Hematopoietic multipotent progenitor cell treated with erythropoietin and hydrocortisone succinate and interleukin-3 and kit ligand, for 4 days (in vitro differentiated cells): ENCODE measurements at regions not wholly inside any gene's neighbourhood (a gene's known extent, or its start where the extent isn't known, plus 50 kb on each side); places are given as distances from the start of the nearest gene placed in this dataset.

ENCODE experiments used
- DNase-seq: peaks from one replicate; pipeline ENCODE4 v3.0.0-alpha.2; 2015

DNA sequence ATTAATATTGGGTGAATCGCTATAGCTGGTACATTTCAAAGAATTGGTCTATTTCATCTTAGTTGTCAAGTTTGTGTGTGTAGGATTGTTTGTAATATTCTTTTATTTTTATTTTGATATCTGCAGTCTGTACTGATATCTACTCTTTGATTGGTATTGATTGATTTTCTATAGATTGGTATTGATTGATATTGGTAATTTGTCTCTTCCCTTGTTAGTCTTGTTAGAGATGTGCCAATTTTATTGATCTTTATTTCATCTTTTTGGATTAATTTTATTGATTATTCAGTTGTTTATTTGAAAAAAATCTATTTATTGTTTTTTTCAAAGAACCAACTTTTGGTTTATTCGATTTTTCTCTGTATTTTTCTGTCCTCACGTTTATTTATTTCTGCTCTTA is 61.4 kb downstream of the TM2D3 start:
- DNase-seq, result no peak

DNA sequence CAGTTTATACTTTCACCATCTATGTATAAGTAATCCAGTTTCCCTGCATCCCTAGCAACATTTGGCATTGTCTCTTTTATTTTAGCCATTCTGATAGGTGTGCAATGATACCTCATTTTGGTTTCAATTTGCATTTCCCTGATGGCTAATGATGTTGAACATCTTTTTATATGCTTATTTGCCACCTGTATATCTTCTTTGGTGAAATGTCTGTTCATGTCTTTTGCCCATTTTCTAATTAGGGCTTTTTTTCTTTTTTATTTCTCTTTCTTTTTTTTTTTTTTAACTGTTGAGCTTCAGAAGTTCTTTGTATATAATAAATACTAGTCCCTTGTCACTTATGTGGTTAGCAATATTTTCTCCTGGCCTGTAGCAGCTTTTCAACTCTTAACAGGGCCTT is 68.9 kb downstream of the TM2D3 start:
- no peak for DNase-seq

DNA sequence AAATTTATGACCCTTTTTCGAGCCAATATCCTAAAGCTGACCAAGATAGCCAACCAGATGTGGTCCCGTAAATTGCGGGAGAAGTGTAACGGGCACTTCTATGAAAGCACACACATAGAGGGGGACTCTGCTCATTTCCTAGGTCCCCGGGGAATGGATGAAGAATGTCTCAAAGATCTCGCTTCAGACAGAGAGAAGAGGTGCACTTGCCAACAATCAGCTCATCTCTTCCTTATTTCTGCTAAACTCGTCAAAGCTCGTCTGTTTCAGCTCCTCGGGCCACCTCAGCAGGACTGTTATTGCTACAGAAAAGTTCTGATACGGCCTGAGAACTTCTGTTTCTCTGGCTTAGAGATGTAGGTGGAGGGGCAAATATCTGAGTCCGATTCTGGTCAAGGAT is 71.8 kb downstream of the TM2D3 start:
- no peak for DNase-seq

DNA sequence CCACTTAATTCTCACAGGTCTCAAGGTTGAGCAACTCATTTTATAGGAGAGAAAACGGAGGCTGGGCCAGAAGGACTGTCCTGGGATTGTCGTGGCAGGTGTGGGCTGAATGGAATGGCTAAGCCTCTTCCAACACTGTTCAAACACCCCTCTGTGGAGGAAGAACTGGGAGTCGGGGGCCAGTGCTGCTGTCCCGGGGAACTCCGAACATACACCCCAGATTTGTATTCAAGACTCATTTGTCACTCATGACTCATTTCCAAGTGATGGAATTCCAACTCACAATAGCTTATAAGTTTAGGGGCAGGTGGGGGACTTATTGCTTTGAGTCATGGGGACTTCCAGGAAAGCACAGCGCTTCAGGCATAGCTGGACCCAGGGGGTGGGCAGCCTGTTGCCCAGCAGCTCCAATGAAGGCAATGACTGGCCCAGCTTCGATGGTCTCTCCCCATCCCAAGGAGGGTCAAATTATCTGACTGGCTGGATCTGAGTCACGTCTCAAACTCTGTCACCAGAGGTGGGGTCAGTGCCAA is 72.5 kb downstream of the TM2D3 start:
- no peak for DNase-seq

DNA sequence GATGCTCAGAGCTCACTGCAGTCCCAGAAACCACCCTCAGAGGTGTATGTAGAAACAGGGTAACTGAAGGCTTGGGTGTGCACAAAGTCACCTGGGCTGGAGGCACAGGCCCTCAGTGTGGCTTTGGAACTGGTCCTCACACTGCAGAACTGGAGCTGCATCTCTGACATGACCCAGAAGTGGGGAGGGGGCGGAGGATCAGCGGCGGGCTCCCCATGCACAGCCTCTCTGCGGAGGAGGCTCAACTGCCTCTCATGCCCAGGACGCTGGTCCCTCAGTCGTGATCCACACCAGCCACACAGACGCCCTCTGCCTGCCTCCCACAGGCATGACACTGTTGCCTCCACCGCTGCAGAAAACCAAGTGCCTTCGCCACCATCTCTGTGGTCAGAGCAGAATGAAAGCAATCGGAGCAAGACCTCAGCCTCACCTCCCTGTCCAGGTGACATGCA is 73.7 kb downstream of the TM2D3 start:
- DNase-seq, result peak; percentile 62

DNA sequence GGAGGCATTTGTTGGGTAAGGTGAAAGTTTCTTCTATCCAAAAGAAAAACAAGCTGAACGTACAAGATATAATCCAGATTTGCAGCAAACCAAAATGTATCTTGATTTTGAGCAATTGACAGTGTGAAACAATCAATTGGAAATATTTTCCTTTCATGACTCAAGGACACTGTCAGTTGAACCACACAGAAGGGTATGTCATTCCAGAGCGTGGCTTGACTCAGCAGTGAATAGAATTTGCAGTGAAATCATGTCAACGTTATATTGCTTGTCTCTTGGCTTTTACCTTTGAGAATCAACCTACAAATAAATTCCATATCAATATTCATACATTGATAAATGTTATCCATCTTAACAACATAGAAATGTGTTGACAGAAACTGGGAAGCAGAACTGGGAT is 78.2 kb downstream of the TM2D3 start:
- no peak for DNase-seq

DNA sequence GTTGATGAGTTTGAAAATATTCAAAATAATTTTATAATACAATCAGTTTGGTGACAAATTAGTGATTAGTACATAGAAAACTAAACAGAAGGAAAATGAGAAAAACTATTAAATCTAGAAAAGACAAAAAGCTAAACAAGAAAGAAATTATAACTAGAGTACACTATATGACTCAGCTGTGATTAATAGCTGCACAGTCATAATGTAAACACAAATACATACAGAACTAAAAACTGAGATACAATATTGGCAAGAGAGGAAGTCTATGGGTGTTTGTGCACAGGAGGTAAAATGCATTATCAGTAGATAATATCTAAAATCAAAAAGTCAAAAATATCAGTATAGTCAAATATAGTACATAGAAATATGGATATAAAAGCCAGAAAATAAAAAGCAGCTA is 80.7 kb upstream of the PCSK6 start:
- no peak for DNase-seq

DNA sequence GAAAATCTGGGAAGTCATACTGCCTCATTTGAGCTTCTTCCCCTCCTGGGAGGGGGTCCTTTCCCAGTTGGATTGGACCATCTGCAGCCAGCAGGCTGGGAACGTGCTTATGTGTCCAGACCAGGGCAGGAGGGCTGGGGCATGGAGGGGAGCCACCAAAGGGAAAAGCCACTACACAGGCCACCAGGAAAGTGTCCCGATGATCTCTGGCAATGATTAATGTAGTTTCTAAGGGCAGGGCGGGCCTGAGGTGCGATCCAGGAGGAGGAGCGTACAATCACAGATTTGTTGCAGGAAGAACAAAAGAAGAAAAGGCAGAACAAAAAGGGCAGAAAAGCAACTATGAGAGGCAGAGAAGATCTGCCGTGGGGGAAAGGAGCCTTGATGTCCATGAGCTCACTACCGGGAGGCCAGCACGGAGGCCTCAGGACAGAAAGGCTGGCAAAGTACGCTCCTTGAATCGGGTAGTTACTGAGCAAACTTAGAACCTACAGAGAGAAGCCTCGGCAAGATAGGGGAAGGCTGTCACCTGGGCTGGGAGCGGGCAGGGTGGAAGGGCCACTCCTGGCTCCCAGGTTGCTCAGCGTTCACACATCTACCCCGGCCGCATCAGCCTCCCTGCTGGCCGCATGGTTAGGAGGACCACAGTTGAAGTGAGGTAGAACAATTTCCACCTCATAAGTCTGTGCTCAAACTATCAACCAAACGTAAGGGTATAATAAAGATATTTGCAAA is 79.5 kb upstream of the PCSK6 start:
- no peak for DNase-seq

DNA sequence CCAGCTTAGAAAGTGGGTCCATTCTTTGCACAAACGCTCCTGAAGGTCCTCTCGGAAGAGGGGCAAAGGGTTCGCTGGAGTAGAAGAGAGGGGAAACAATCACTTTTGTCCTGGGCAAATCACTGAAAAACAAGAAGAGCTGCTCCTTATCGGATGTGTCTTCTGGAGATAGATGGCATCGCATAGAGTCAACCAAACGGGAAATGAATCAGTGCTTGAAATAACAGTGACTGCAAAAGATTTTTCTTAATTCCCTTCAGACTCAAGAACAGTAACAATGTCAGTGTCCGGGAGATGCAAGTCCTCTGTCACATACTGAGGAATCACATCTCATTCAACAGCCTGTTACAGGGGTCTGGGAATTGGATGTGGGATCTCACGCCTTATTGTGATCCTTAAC is 78.8 kb upstream of the PCSK6 start:
- no peak for DNase-seq

DNA sequence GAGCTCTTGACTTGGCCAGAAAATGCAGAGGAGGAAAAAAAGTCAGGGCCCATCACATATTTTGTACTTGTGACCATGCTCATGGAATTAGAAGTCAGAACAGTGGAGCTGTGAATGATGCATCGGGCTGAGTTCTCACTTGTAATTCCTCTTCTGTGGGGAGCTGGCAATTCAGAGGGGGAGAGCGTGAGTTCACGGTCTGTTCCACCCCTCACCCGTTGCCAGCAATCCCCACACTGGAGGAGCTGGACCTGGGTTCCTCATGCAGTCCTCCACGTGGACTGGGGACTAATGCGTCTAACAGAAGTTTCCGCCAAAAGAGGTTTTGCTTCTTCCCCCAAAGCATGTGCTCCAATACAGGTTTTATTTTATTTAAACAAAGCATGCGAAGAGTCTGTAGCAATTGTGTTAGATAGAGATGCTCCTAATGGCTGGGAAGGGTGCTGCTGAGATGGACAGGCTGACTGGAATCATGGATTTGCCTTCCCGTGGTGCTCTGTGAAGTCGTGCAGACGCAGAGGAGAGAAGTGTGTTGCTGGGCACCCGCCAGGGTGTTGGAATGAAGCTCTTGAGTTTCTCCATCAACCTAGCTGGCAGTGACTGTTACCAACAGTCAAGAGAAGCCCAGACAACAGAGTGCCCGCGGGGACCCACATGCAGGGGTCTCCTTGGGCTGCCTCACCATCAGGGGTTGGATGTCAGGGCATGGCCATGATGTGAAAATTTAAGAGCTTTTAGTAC is 77.4 kb upstream of the PCSK6 start:
- no peak for DNase-seq

DNA sequence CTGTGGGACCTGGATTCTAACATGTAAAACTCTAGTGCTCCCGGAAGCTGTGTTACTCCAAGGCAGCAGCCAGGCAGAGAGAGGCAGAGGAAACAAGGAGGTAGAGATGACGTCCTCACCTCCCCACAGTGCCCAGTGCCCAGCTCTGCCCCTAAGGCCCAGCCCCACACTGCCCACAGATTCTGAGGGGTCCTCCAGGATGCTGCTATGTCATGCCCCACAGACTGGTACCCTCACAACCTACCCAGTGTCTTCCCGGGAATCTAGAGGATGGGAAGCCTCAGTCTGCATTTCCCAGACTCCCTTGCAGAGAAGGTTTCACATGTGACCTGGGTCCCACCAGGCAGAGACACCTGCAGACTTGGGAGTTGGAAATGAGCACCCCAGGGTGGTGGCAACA is 75.9 kb upstream of the PCSK6 start:
- no peak for DNase-seq

DNA sequence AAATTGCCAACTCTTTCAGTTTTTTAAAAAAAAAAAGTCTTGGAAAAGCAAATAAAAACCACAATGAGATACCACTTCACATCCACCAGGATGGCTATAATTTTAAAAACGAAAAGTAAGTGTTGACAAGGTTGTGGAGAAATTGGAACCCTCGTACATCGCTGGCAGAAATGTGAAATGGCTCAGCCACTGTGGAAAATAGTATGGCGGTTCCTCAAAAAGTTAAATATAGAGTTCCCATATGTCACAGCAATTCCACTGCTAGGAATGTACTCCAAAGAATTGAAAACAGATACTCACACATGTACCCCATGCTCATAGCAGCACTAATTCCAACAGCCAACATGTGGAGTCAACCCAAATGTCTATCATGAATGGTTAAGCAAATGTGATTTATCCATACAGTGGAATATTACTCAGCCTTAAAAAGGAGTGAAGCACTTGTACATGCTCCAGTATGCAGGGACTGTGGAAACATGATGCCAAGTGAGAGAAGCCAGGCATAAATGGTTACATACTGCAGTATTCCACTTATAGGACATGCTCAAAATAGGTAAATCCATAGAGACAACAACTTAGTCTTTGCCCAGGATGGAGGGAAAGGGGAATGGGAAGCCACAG is 73.8 kb upstream of the PCSK6 start:
- DNase-seq, result no peak

DNA sequence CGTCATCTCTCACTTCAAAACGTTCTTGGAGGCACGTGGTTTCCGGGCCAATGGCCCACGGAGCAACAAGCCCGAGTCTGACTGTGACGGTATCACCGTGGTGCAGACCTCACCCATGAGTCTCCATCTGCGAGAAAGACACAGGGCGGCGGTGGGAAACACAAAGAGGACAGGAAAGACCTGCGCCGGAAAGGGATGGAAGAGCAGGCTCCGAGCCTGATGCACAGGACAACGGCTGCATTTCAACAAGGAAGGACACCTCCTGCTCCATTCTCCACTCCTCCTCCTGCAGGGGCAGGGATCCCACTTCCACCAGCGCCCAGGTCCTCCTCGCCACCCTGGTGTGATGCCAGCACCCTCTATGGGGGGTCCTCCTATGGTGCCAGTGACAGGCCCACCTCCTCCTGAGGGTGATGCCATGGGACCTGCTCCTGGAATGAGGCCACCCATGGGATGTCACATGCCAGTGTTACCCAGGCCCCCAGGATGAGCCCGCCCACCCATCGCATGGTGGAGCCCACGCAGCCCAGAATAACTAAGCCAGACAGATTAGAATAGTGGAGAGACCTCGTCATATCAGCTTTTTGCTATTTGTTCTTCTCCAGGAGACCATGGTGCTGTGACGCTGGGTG is 73.0 kb upstream of the PCSK6 start:
- DNase-seq, result no peak

DNA sequence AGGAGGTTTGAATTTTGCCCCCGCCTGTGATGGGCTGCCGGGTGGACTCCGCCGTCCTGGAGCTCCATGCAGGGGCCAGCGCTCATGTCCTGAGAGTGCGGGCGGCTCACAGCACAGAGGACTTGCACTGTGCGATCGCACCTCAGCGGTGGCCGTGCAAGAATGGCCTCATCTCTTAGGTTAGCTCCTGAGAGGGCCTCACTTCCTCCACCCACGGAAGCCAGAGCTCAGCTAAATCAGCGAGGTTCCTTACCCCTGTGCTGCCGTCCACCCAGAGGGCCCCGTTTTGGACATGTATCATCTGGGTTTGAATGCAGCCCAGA is 72.0 kb upstream of the PCSK6 start:
- no peak for DNase-seq

DNA sequence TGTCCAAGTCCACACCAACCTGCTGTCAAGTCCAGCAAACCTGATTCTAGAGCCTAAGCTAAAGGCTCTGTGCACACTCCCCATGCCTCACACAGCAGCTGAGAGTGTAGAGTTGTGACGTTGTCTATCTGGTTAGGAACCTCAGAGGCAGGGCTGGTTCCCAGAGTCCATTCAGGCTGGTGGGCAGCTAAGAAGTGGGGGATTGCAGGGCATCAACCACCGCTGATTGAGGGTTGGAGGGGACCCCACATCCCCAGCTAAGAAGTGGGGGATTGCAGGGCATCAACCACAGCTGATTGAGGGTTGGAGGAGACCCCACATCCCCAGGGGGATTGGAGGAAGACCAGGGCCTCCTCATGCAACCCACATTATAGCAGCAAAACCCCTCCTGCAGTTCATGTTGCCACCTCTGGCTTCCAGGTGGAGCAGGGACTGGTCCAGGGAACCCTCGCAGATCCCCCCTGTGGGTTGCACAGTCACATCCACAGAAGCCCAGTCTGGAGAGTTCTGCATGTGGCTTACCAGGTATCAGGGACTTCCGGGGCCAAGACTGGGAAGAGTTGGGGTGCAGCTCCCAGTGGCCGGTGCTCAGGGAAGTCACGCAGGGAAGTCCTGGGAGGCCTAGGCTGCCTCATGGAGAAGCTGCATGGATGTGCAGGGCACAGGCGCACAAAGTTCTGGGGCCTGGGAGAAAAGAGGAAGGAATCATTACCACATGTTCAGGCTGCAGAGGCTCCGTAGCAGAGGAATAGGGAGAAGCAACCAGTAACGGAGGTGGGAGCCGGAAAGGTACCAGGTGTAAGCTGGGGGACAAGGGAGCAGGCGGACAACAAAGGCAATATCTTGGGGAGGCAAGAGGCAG is 71.4 kb upstream of the PCSK6 start:
- no peak for DNase-seq

DNA sequence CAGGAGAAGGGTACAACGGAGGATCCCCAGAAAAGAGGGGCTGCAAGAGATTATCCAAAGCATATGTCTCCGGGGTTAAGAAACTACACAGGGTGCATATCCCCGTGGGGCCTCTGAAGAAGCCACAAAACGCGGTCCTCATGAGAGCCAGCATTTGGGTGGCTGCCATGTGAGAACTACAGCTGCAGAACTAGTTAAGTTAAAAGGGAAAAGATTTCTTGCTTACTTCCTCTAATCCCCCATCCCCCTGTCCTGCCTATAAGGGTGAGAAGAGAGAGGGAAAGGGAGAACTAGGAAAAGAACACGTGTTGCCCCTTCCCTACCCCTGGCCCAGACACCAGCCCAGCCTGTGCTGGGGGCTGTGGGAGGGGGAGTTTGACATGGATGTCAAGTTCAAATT is 70.4 kb upstream of the PCSK6 start:
- DNase-seq, result peak; percentile 54

DNA sequence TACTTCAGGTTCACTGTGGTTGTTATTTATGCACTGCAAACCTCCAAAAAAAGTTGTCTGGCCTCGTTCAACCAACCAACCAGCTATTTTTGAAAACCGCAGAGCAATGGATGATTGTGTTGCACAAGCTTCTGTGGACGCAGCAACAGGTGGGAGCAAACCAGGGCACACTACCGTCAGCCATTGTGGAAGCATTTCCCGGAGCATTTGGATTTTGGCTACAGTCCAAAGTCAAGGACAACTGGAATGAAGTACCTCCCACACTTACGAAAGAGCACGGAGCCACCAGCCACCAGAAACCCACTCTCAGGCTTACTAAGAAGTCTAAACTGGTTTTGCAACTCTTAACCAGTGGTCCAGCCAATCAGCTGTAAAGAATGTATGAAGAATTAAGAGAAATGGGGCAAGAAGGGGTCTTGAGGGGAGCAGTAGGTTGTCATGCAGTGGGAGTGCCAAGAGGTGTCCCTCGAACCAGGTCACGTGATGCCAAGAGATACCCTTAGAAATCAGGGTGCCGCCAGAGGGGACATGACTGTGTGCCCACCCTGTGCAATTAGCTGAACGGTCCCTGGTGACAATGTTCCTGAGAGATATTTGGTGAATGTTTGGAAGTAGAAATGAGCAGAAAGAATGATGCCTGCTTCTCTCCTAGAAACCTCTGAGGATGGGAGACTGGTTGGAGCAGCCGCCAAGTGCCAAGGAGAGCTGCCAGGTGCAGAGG is 68.9 kb upstream of the PCSK6 start:
- DNase-seq, result no peak

DNA sequence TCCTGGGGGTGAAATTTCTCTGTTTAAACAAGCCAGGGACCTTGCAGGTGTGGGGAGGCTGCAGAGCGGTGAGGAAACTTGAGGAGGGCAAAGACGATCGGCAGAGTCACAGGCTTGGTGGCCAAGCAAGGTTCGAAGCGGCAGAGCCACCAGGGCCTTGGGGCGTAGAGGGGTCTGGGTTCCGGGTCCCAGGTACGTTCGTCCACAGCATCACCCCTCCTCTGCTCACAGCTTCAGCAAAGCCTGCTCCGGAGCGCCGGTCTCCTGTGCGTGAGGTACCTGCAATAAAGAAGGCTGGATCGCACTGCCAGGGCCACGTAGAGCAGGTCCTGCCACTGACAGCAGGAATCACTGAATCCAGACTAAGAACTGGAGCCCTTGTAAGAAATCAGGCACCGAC is 66.8 kb upstream of the PCSK6 start:
- no peak for DNase-seq

DNA sequence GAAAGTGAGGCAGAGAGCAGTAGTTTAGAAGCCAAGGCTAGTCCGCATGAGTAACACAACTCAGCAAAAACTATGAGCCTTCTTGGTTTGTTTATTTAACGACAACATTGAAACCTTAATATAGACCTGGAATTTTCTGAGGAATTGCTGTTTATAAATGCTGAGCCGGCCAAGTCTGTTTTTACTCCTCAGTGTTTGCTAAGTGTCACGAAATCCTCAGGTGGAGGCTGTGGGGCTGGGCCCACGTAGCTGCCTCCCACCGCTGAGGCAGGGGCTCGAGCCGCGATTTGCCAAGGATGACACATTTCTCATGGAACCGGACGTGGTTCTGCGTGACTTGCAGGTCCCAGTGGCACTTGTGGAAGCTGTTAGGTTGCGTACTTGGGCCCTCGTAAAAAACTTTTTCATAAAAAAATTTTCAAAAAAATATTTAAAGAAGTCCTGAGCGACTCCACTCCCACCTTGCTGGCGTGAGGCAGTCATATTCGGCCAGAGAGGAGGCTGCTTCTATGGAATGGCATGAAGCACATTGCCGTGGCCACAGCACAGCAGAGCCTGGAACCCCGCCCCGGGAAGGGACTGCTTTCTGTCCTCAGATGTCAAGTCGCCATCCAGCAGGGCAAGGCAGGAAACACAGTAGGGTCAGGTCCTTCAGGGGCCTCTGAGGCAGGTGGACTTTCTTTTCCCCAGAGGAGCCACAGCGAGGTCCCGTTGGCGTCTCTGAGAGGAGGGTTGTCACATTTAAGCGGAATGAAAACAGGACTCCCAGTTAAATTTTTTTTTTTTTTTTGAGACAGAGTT is 64.8 kb upstream of the PCSK6 start:
- no peak for DNase-seq

DNA sequence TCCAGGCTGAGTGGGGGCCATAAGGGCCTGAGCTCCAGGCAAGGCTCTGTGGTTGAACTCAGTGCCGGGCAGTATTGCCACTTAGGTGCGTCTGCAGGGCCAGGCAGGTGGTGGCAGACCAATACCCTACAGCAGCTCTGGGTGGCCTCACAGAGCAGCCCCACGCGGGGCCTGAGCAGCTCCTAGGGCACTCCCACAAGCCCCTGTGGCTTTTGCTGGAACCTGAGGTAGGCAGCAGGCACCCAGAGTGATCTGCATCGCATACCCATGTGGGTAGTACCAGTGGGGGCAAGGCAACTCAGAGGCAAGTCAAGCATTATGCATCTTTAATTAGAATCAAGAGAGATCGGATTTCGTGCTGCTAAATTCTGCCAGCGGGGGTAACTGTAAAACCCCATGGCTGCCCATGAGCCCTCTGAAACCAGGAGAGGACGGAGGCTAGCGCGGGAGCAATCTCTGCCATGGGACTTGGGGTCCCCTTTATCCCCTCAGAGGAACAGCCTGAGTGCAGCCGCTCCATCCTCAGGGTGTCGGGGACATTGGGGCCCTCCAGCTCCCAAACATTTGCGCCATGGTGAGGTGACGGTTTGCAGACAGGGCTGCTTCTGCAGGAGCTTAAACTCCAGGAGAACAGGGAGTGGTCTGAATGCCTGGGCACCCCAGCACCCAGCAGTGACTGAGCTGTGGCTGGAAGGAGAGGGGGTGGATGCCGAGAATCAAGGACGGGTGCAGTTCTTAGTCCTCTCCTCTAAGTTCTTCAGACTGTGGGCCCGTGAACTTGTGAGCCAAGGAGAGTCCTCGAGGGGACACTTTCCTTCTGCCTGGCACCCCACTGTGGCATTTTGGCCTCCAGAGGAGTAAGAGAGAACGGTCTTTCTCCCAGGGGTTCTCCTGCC is 62.4 kb upstream of the PCSK6 start:
- no peak for DNase-seq
